HL-60 (cell line): ENCODE measurements at regions not wholly inside any gene's neighbourhood (a gene's known extent, or its start where the extent isn't known, plus 50 kb on each side); places are given as distances from the start of the nearest gene placed in this dataset.

Experiments
- DNase-seq, 2 experiments: peaks; one replicate each; pipeline ENCODE4 v3.0.0-alpha.2; 2010 to 2020; ENCODE audit warnings: low read depth in 1 of 2, low spot score in 1 of 2
- H3K27ac ChIP-seq: fragments of 250-450 bp; sonication (Bioruptor Pico); replicated peaks from 2 replicates; pipeline ENCODE4 v1.5.1; 2020; ENCODE audit warnings: mild to moderate bottlenecking, moderate library complexity
- H3K27me3 ChIP-seq: fragments of 250-450 bp; sonication (Bioruptor Pico); 2 replicates; pipeline ENCODE4 v1.5.1; 2021; ENCODE audit warnings: mild to moderate bottlenecking, moderate library complexity; ENCODE audit not compliant: insufficient read depth, poor library complexity, severe bottlenecking
- H3K4me3 ChIP-seq: replicated peaks from 2 replicates; pipeline ENCODE4 v1.5.1; 2011; ENCODE audit warnings: mild to moderate bottlenecking, control low read depth, low read length; ENCODE audit not compliant: insufficient read depth
- GABPA ChIP-seq: IDR thresholded peaks from 2 replicates; pipeline ENCODE4 v1.6.1; 2012; ENCODE audit warnings: low read depth
- POLR2AphosphoS5 ChIP-seq: IDR thresholded peaks from 2 replicates; pipeline ENCODE4 v1.6.1; 2012; ENCODE audit warnings: low read depth
- SPI1 ChIP-seq: IDR thresholded peaks from 2 replicates; pipeline ENCODE4 v1.6.1; 2012; ENCODE audit warnings: low read depth, mild to moderate bottlenecking, borderline replicate concordance
- TF ChIP-seq, protein P1 (sequence below): IDR thresholded peaks from 2 replicates; pipeline ENCODE4 v1.6.1; 2012; ENCODE audit warnings: low read depth; ENCODE audit not compliant: insufficient replicate concordance
- TF ChIP-seq, protein P2 (sequence below): IDR thresholded peaks from one replicate; pipeline ENCODE4 v1.5.1; 2011; ENCODE audit warnings: low read length, control low read depth, inconsistent platforms; ENCODE audit not compliant: insufficient read depth

- no peak for DNase-seq
- no peak for TF ChIP-seq GABPA
- TF ChIP-seq, protein P1, sequence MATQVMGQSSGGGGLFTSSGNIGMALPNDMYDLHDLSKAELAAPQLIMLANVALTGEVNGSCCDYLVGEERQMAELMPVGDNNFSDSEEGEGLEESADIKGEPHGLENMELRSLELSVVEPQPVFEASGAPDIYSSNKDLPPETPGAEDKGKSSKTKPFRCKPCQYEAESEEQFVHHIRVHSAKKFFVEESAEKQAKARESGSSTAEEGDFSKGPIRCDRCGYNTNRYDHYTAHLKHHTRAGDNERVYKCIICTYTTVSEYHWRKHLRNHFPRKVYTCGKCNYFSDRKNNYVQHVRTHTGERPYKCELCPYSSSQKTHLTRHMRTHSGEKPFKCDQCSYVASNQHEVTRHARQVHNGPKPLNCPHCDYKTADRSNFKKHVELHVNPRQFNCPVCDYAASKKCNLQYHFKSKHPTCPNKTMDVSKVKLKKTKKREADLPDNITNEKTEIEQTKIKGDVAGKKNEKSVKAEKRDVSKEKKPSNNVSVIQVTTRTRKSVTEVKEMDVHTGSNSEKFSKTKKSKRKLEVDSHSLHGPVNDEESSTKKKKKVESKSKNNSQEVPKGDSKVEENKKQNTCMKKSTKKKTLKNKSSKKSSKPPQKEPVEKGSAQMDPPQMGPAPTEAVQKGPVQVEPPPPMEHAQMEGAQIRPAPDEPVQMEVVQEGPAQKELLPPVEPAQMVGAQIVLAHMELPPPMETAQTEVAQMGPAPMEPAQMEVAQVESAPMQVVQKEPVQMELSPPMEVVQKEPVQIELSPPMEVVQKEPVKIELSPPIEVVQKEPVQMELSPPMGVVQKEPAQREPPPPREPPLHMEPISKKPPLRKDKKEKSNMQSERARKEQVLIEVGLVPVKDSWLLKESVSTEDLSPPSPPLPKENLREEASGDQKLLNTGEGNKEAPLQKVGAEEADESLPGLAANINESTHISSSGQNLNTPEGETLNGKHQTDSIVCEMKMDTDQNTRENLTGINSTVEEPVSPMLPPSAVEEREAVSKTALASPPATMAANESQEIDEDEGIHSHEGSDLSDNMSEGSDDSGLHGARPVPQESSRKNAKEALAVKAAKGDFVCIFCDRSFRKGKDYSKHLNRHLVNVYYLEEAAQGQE = no peak
- TF ChIP-seq, protein P2, sequence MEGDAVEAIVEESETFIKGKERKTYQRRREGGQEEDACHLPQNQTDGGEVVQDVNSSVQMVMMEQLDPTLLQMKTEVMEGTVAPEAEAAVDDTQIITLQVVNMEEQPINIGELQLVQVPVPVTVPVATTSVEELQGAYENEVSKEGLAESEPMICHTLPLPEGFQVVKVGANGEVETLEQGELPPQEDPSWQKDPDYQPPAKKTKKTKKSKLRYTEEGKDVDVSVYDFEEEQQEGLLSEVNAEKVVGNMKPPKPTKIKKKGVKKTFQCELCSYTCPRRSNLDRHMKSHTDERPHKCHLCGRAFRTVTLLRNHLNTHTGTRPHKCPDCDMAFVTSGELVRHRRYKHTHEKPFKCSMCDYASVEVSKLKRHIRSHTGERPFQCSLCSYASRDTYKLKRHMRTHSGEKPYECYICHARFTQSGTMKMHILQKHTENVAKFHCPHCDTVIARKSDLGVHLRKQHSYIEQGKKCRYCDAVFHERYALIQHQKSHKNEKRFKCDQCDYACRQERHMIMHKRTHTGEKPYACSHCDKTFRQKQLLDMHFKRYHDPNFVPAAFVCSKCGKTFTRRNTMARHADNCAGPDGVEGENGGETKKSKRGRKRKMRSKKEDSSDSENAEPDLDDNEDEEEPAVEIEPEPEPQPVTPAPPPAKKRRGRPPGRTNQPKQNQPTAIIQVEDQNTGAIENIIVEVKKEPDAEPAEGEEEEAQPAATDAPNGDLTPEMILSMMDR = no peak
- no peak for TF ChIP-seq POLR2AphosphoS5
- no peak overlapping the region for H3K4me3 ChIP-seq
- H3K27me3 ChIP-seq = no peaks in the 10 kb centered on the region
- H3K27ac ChIP-seq = no peak overlapping the region
These were observed 120.9 kb upstream of the ZNF804B start for GRCh38 chr7:88638583-88638982.

DNA sequence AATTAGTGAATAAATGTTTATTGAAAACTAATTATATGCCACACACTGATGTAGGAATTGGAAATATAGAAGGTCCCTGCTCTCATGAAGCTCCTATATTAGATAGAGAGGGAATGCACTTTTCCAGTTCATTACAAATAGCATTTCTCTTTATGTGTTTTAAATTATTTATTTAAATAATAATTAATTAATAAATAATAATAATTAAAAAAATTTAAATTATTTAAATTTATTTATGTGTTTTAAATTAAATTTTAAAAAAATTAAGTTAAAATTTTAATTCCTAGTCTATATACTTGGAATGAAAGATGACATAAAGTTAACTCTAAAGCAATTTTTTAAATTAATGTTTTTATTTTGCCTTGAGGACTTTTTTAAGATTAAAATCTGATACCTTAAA lies 121.7 kb upstream of the ZNF804B start:
- no peaks in the 10 kb centered on the region for H3K27me3 ChIP-seq
- TF ChIP-seq, protein P2 = no peak
- TF ChIP-seq SPI1 (no peak), POLR2AphosphoS5 (no peak), GABPA (no peak)
- TF ChIP-seq, protein P1 = no peak
- no peak overlapping the region for H3K4me3 ChIP-seq
- no peak overlapping the region for H3K27ac ChIP-seq
- no peak for DNase-seq

- TF ChIP-seq GABPA (no peak), SPI1 (no peak), POLR2AphosphoS5 (no peak)
- TF ChIP-seq, protein P1 = no peak
- TF ChIP-seq, protein P2 = no peak
- H3K4me3 ChIP-seq = no peak overlapping the region
- H3K27ac ChIP-seq = no peak overlapping the region
- DNase-seq = no peak
- H3K27me3 ChIP-seq = no peaks in the 10 kb centered on the region
These were observed 124.4 kb upstream of the ZNF804B start for GRCh38 chr7:88635149-88635548.
